ENCODE measurements at regions not wholly inside any gene's neighbourhood (a gene's known extent, or its start where the extent isn't known, plus 50 kb on each side); places are given as distances from the start of the nearest gene placed in this dataset.

GRCh38 chr9:108549184-108549583 is 306.6 kb downstream of the ACTL7B start:
- no peak overlapping the region for H3K4me3 ChIP-seq (ENCODE audit: low read depth, low read length)
- peak; percentile 99 for DNase-seq (ENCODE audit: low read depth)
- no peaks in the 10 kb centered on the region for H3K36me3 ChIP-seq (ENCODE audit: control insufficient read depth, insufficient read depth, low read length)
- peak; percentile 96 for FAIRE-seq
- no peak for TF ChIP-seq CTCF (IDR thresholded peaks at IDR 0.05; ENCODE audit: insufficient read depth, low read length, severe bottlenecking)
- H3K27me3 ChIP-seq (ENCODE audit: control insufficient read depth, insufficient read depth, low read length), result no peaks in the 10 kb centered on the region

GRCh38 chr9:108547411-108548135 is 308.2 kb downstream of the ACTL7B start:
- Histone ChIP-seq H3K27me3 (ENCODE audit: control insufficient read depth, insufficient read depth, low read length) (no peaks in the 10 kb centered on the region), H3K4me3 (ENCODE audit: low read depth, low read length) (no peak overlapping the region), H3K36me3 (ENCODE audit: control insufficient read depth, insufficient read depth, low read length) (no peaks in the 10 kb centered on the region)
- no peak for FAIRE-seq
- DNase-seq (ENCODE audit: low read depth), result peak; percentile 47
- no peak for TF ChIP-seq CTCF (IDR thresholded peaks at IDR 0.05; ENCODE audit: insufficient read depth, low read length, severe bottlenecking)

- no peaks in the 10 kb centered on the region for H3K27me3 ChIP-seq (ENCODE audit: control insufficient read depth, insufficient read depth, low read length)
- no peak for FAIRE-seq
- no peak for DNase-seq (ENCODE audit: low read depth)
- H3K4me3 ChIP-seq (ENCODE audit: low read depth, low read length), result no peak overlapping the region
- TF ChIP-seq CTCF (IDR thresholded peaks at IDR 0.05; ENCODE audit: insufficient read depth, low read length, severe bottlenecking), result no peak
- H3K36me3 ChIP-seq (ENCODE audit: control insufficient read depth, insufficient read depth, low read length), result no peaks in the 10 kb centered on the region
Observed at GRCh38 chr9:108546215-108546614, 309.6 kb downstream of the ACTL7B start.

GRCh38 chr9:108545436-108545835 is 310.4 kb downstream of the ACTL7B start:
- TF ChIP-seq CTCF (IDR thresholded peaks at IDR 0.05; ENCODE audit: insufficient read depth, low read length, severe bottlenecking), result no peak
- Histone ChIP-seq H3K4me3 (ENCODE audit: low read depth, low read length) (no peak overlapping the region), H3K27me3 (ENCODE audit: control insufficient read depth, insufficient read depth, low read length) (no peaks in the 10 kb centered on the region), H3K36me3 (ENCODE audit: control insufficient read depth, insufficient read depth, low read length) (no peaks in the 10 kb centered on the region)
- FAIRE-seq (no peak), DNase-seq (ENCODE audit: low read depth) (no peak)

- peak; percentile 77 for FAIRE-seq
- Histone ChIP-seq H3K27me3 (ENCODE audit: control insufficient read depth, insufficient read depth, low read length) (no peaks in the 10 kb centered on the region), H3K36me3 (ENCODE audit: control insufficient read depth, insufficient read depth, low read length) (no peaks in the 10 kb centered on the region), H3K4me3 (ENCODE audit: low read depth, low read length) (no peak overlapping the region)
- DNase-seq (ENCODE audit: low read depth), result no peak
- no peak for TF ChIP-seq CTCF (IDR thresholded peaks at IDR 0.05; ENCODE audit: insufficient read depth, low read length, severe bottlenecking)
Observed at GRCh38 chr9:108544866-108545265, 310.9 kb downstream of the ACTL7B start.

- Histone ChIP-seq H3K4me3 (ENCODE audit: low read depth, low read length) (no peak overlapping the region), H3K36me3 (ENCODE audit: control insufficient read depth, insufficient read depth, low read length) (no peaks in the 10 kb centered on the region), H3K27me3 (ENCODE audit: control insufficient read depth, insufficient read depth, low read length) (no peaks in the 10 kb centered on the region)
- DNase-seq (ENCODE audit: low read depth) (peak; percentile 99), FAIRE-seq (peak; percentile 99)
- peak; percentile 15 for TF ChIP-seq CTCF (IDR thresholded peaks at IDR 0.05; ENCODE audit: insufficient read depth, low read length, severe bottlenecking)
Observed at GRCh38 chr9:108543251-108543778, 312.5 kb downstream of the ACTL7B start.

All from bronchial epithelial cell (primary cell).